ENCODE measurements at regions not wholly inside any gene's neighbourhood (a gene's known extent, or its start where the extent isn't known, plus 50 kb on each side); places are given as distances from the start of the nearest gene placed in this dataset.

DNA sequence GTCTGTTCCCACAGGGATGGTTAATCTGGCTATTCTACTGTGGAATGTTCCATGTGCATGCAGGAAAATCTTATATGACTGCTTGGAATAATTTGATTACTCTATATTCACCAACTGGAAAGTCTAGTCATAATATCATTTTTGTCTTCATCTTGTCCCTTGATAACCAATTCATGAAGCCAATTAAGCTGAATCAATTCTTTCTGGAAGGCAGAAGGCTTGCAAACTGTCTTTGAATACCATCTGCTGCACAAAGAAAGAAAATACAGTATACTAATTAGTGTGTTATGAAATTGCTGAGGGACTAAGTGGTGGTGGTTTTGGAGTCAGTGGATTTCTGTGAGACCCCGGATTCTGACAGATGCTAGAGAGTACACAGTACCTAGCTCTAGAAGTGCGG is 546.5 kb upstream of the MIS18BP1 start:
- TF ChIP-seq CTCF (conservative IDR thresholded peaks at IDR 0.05 in 1 of 2, IDR thresholded peaks at IDR 0.05 in 1 of 2; ENCODE audit: extremely low read depth in 1 of 2, insufficient read depth in 1 of 2, low read depth in 1 of 2, low read length in 2 of 2) (no peak), EZH2 (IDR thresholded peaks at IDR 0.05; ENCODE audit: borderline replicate concordance, low read length) (no peak)

Data from mammary epithelial cell (primary cell).